GM18951 (cell line): ENCODE measurements at regions not wholly inside any gene's neighbourhood (a gene's known extent, or its start where the extent isn't known, plus 50 kb on each side); places are given as distances from the start of the nearest gene placed in this dataset.
"Not testable (repeated sequence)": the region's sequence is repeated elsewhere in the genome, so short reads cannot be mapped to it uniquely, and the experiment has no call there.

Experiments
- POLR2A ChIP-seq: IDR thresholded peaks from 4 replicates; pipeline ENCODE4 v1.6.1; 2011; ENCODE audit warnings: mild to moderate bottlenecking; ENCODE audit not compliant: insufficient read length, insufficient read depth; ENCODE audit errors: extremely low read depth
- in situ Hi-C: fragments of 300-500 bp; cut with MboI; formaldehyde crosslinking; loops from one replicate; pipeline ENCODE4 v1.12.0; 2022; ENCODE audit warnings: low sequenced_read_pairs, mixed read lengths, inconsistent platforms; ENCODE audit not compliant: unreplicated experiment

DNA sequence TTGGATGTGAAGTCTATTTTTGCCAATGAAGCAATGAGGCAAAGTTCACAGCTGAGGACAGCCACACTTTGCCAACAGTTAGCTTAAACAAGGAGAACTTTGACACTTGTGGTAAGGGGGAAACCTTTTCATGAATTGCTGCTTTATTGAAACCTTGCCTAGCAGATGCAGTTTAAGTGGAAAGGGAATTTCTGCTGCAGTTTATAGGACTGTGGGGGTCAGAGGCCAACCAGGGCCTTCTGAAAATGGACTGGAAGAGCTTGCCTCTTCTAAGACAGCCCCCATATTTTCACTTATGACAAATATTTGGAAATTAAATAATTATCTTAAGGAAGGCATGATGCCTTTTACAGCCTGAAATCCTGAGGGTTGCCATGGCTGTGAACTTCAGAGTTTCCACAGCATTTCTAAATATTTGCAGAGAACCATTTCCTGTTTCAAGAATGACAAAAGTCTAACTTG, 550.3 kb downstream of the RAB28 start:
- in situ Hi-C loops, result no loop called here
- no peak for TF ChIP-seq POLR2A

GRCh38 chr4:12932203-12932788, 551.8 kb downstream of the RAB28 start:
- TF ChIP-seq POLR2A, result no peak
- in situ Hi-C loops, result no loop called here

DNA sequence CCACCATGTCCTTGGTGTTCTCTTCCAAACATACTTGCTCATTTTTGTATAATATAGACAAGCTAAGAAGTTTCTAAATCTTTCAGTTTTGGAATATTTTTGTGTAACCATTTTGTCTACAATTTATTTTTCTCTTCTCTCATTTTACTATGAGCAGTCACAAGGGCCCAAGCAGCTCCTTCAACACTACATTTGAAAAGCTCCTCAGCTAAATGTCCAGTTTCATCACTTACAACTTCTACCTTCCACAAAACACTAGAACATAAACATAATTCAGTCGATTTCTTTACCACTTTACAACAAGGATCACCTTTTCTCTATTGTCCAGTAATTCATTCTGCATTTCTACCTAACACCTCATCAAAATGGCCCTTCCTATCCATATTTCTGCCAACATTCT, 554.4 kb downstream of the RAB28 start:
- in situ Hi-C loops, result no loop called here
- no peak for TF ChIP-seq POLR2A

- in situ Hi-C loops, result no loop called here
- no peak for TF ChIP-seq POLR2A
Measured at GRCh38 chr4:12928751-12929150, 555.4 kb downstream of the RAB28 start.

GRCh38 chr4:12926189-12927066, 557.7 kb downstream of the RAB28 start:
- no peak for TF ChIP-seq POLR2A
- in situ Hi-C loops, result no loop called here

- in situ Hi-C loops, result no loop called here
Measured at GRCh38 chr4:12924728-12925320, 559.3 kb downstream of the RAB28 start.

DNA sequence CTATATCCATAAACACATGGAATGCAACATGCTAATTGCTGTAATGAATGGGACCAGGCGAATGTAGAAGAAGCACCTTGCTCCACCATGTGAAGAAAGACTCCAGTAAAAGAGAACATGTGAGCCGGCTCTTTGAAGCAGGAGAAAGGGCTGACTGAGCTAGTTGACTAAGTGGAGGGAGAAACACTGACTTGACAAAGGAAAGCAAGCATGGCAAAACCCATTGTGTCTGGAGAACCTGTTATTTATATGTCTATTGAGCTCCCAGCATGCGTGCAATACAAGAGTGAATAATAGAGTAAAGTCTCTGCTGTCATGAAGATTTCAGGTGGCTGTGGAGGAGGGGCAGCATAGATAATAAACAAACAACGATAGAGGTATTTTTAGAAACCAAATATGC, 559.9 kb downstream of the RAB28 start:
- in situ Hi-C loops, result no loop called here
- no peak for TF ChIP-seq POLR2A

More at GRCh38 chr4:12924728-12925320, 559.3 kb downstream of the RAB28 start:
- no peak for TF ChIP-seq POLR2A

- in situ Hi-C loops, result no loop called here
- no peak for TF ChIP-seq POLR2A
Measured at GRCh38 chr4:12912896-12913418, 571.2 kb downstream of the RAB28 start.

DNA sequence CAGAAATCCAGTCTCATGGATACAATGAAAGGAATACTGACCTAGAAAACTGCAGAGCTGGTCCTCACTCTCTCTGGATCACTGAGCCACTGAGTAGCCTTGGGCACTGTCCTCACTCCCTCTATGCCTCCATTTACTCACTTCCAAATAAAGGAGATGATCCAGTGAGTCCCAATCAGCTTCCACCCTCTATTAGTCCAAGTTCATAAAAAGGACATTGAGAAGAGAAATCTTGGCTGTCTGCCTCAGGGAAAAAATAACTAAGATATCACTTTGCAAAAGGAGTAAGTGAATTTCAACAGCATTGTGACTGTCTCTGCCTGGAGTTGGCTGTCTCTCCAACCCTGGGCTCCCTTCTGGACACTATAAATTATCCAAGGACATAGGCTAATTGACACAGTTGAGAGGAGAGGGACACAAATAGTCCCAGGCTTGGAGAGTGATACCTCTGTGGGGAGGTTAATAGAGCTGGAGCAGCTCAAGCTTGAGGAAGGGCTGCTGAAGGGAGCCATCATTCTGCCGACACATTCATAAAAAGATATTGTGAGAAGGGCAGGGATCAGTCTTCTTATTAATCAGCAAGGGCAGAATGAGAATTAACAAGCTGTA, 572.3 kb downstream of the RAB28 start:
- no peak for TF ChIP-seq POLR2A
- in situ Hi-C loops, result no loop called here

DNA sequence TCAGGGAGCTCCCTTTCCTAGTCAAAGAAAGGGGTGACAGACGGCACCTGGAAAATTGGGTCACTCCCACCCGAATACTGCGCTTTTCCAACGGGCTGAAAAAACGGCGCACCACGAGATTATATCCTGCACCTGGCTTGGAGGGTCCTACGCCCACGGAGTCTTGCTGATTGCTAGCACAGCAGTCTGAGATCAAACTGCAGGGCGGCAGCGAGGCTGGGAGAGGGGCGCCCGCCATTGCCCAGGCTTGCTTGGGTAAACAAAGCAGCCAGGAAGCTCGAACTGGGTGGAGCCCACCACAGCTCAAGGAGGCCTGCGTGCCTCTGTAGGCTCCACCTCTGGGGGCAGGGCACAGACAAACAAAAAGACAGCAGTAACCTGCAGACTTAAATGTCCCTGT, 580.5 kb downstream of the RAB28 start:
- in situ Hi-C loops, result not testable (repeated sequence)

- no peak for TF ChIP-seq POLR2A
- in situ Hi-C loops, result no loop called here
Measured at GRCh38 chr4:12902735-12903134, 581.4 kb downstream of the RAB28 start.

DNA sequence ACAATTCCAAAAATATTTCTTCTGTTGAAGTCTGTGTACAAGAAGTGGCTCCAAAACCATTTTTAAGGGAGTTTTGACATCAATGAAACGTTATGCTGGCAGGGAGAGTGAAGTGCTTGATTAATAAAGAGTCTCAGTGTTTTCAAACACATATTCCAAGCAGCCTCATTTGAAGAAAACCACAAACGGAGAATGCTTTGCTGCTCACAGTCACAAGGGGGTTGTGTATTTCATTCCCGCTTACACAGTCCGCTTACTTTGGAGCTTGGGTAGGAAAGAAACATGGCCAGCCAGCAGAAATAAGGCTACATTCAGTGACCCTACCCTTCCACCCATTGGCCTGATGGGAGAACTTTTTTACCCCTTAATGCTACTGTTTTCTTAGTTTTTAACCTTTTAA, 586.2 kb downstream of the RAB28 start:
- TF ChIP-seq POLR2A, result no peak
- in situ Hi-C loops, result no loop called here

DNA sequence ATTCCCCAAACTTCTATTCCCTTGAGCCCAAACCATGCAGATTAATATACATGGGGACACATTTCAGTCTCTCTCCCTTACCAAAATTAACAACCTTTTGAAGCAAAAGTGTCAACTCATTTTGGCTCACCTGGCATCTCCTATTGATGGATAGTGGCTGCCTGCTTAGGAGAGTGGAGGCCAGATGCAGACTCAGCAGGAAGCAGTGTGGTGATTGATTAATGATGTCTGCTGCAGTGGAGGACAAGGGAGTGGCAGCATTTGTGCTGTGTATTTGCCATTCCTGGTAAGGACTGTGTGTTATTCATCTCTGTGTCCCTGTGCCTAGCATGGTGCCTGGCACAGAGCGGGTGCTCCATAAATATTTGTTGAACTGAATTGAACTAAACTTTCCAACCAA, 590.1 kb downstream of the RAB28 start:
- in situ Hi-C loops, result no loop called here
- no peak for TF ChIP-seq POLR2A
